Pancreas (tissue), 10 donors: ENCODE measurements at regions not wholly inside any gene's neighbourhood (a gene's known extent, or its start where the extent isn't known, plus 50 kb on each side); places are given as distances from the start of the nearest gene placed in this dataset.

Experiments
- ATAC-seq, 4 donors: fragments of 200-7000 bp; cut with Tn5 transposase; one replicate each; pipeline versions ENCODE4 v1.8.0 to v1.9.1; 2020; ENCODE audit warnings: mild to moderate bottlenecking in 4 of 4, moderate library complexity in 4 of 4
- DNase-seq, 6 donors: peaks; one replicate each; pipeline ENCODE4 v3.0.0-alpha.2; 2020
- FAIRE-seq: peaks from 2 replicates; lab custom pipeline; 2012; peaks lifted over from hg19 to GRCh38; lab: Jason Lieb, UNC
- H3K27ac ChIP-seq, 4 donors: fragments of 200-600 bp; sonication (generic); 1 replicate in 3 of 4; 2 replicates in 1 of 4; pipeline versions ENCODE4 v1.5.0 to v1.8.0; 2020
- H3K27me3 ChIP-seq, 4 donors: fragments of 200-600 bp; one replicate each; pipeline ENCODE4 v1.8.0; 2021
- H3K36me3 ChIP-seq, 3 donors: fragments of 200-600 bp; sonication (generic) in 1 of 3; one replicate each; pipeline versions ENCODE4 v1.5.0 to v1.8.0; 2020 to 2021
- H3K4me1 ChIP-seq, 3 donors: fragments of 200-600 bp; one replicate each; pipeline ENCODE4 v1.8.0; 2021
- H3K4me3 ChIP-seq, 4 donors: fragments of 200-600 bp; sonication (generic) in 2 of 4; one replicate each; pipeline versions ENCODE4 v1.5.0 to v1.8.0; 2020 to 2021
- H3K9me3 ChIP-seq, 4 donors: fragments of 200-600 bp; one replicate each; pipeline ENCODE4 v1.8.0; 2021
- WGBS, 2 donors: extraction: QIAGEN DNeasy Blood & Tissue Kit; methylation state at CpG; one replicate each; pipeline ENCODE4 v1.1.7; 2013; 5-methylcytosine and 5-hydroxymethylcytosine counted together
- intact Hi-C, 3 donors: fragments of 100-400 bp; cut with DNase I; formaldehyde crosslinking; loops; one replicate each; pipeline versions ENCODE4 v1.11.1 to v1.14.2; 2022
- TF ChIP-seq, protein P1 (sequence below), 4 donors: fragments of 200-600 bp; sonication (generic) in 3 of 4; IDR thresholded peaks; one replicate each; pipeline versions ENCODE4 v1.5.0 to v1.8.0; 2021; ENCODE audit warnings: antibody characterized with exemption in 4 of 4
- donor health status: healthy with polysubstance abuse.
- donor health status: DM: no; HTN: no; CAD: no; lungs with moderate emphysema.
- donor health status: DM: no; HTN: no; CAD: no.
- donor health status: control.
- donor health status: control.
- donor health status: Bipolar disorder and iron deficiency.
- donor health status: DM: yes; HTN: yes; CAD: no.
- donor health status: DM: no; HTN: no; CAD: no.
- donor health status: DM: no; HTN: no; CAD: no.
- donor health status: DM: yes; HTN: yes; CAD: no.

DNA sequence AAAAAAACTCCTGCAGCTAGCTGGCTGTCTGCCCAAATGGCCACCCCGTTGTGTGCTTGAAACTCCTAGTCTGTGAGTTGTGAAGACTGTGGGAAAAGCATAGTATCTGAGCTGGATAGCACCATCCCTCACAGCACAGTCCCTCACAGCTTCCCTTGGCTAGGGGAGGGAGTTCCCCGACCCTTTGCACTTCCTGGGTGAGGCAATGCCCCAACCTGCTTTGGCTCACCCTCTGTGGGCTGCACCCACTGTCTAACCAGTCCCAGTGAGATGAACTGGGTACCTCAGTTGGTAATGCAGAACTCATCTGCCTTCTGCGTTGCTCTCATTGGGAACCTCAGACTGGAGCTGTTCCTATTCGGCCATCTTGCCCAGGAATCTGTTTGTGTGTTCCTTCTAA lies 260.6 kb upstream of the STXBP5 start:
- WGBS, 2 donors: 92 to 93% methylated on average over 4 of the region's 4 CpGs
- no peak overlapping the region for H3K4me3 ChIP-seq
- H3K27me3 ChIP-seq: no peaks in the 10 kb centered on the region
- no peaks in the 10 kb centered on the region for H3K4me1 ChIP-seq
- TF ChIP-seq, protein P1, sequence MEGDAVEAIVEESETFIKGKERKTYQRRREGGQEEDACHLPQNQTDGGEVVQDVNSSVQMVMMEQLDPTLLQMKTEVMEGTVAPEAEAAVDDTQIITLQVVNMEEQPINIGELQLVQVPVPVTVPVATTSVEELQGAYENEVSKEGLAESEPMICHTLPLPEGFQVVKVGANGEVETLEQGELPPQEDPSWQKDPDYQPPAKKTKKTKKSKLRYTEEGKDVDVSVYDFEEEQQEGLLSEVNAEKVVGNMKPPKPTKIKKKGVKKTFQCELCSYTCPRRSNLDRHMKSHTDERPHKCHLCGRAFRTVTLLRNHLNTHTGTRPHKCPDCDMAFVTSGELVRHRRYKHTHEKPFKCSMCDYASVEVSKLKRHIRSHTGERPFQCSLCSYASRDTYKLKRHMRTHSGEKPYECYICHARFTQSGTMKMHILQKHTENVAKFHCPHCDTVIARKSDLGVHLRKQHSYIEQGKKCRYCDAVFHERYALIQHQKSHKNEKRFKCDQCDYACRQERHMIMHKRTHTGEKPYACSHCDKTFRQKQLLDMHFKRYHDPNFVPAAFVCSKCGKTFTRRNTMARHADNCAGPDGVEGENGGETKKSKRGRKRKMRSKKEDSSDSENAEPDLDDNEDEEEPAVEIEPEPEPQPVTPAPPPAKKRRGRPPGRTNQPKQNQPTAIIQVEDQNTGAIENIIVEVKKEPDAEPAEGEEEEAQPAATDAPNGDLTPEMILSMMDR (IDR thresholded peaks at IDR 0.05): no peak
- H3K27ac ChIP-seq: no peak overlapping the region
- no peaks in the 10 kb centered on the region for H3K9me3 ChIP-seq
- no peak for FAIRE-seq
- DNase-seq: no peak
- no peak for ATAC-seq
- intact Hi-C loops: no loop called here
- H3K36me3 ChIP-seq: no peaks in the 10 kb centered on the region

DNA sequence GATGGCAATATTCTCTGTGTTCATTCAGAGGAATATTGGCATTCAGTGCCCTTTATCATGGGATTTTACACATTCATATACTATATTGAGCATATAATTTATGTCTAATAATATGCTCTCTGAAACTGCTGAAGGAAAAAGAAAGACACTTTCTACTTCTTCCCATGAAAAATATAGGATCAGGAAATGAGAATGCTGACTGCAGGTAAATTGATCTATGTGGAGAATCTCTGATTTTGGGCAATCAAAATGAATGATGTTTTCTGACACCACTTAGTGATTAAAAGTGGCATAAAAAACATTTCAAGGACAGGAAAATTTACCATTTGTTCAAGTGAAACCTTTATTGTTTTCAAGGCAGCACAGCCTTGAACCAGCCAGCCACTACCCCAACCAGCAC lies 260.1 kb upstream of the STXBP5 start:
- Histone ChIP-seq H3K27me3 (no peaks in the 10 kb centered on the region), H3K36me3 (no peaks in the 10 kb centered on the region), H3K9me3 (no peaks in the 10 kb centered on the region), H3K4me3 (no peak overlapping the region), H3K27ac (no peak overlapping the region), H3K4me1 (no peaks in the 10 kb centered on the region)
- DNase-seq: no peak
- no peak for ATAC-seq
- no peak for FAIRE-seq
- intact Hi-C loops: no loop called here
- TF ChIP-seq, protein P1 (IDR thresholded peaks at IDR 0.05): no peak

DNA sequence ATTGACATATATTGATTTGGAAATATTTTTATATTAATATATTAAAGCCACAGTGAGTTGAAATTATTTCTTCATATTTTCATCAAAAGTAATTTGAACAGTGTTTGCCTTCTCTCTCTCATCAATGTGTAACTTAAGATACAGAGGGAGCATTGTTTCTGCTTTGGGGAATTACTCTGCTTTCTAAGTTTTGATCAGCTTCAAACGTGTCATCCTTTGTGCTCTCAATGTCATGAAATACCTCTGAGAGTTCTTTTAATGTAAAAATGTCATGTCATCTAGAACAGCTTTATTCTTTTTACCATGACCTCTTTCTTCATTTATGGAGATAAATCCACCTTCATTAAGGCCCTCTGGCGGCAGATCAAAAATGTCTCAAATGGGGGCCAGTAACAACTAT lies 259.4 kb upstream of the STXBP5 start:
- WGBS, 2 donors: 70 to 72% methylated on average over 2 of the region's 2 CpGs
- intact Hi-C loops: no loop called here
- TF ChIP-seq, protein P1 (IDR thresholded peaks at IDR 0.05): no peak
- DNase-seq (no peak), ATAC-seq (no peak), FAIRE-seq (no peak)
- Histone ChIP-seq H3K9me3 (no peaks in the 10 kb centered on the region), H3K27ac (no peak overlapping the region), H3K36me3 (no peaks in the 10 kb centered on the region), H3K4me3 (no peak overlapping the region), H3K27me3 (no peaks in the 10 kb centered on the region), H3K4me1 (no peaks in the 10 kb centered on the region)

DNA sequence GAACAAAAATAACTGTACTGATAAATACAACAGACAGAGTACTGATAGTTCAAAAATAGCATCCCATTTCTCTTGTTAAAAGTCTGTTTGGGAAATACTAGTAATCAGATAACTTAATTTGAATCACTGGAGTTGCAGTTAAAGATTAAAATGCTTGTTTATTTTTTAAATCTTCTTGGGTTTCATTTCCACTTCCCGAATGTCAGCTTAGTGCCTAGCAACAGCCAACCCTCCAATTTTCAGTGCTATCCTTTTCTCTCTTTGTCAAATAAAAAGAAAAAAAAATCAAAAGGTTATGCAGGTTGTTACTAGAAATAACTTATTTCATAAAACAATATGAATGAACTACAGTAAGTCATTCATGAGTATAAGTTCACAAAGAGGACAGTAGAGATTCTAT lies 257.7 kb upstream of the STXBP5 start:
- H3K27ac ChIP-seq: no peak overlapping the region
- TF ChIP-seq, protein P1 (IDR thresholded peaks at IDR 0.05): no peak
- DNase-seq (no peak), FAIRE-seq (no peak), ATAC-seq (no peak)
- no peaks in the 10 kb centered on the region for H3K4me1 ChIP-seq
- no peak overlapping the region for H3K4me3 ChIP-seq
- intact Hi-C loops: no loop called here
- no peaks in the 10 kb centered on the region for H3K36me3 ChIP-seq
- H3K9me3 ChIP-seq: no peaks in the 10 kb centered on the region
- WGBS, 2 donors: 59 to 76% methylated on average over 1 of the region's 1 CpG
- H3K27me3 ChIP-seq: no peaks in the 10 kb centered on the region

DNA sequence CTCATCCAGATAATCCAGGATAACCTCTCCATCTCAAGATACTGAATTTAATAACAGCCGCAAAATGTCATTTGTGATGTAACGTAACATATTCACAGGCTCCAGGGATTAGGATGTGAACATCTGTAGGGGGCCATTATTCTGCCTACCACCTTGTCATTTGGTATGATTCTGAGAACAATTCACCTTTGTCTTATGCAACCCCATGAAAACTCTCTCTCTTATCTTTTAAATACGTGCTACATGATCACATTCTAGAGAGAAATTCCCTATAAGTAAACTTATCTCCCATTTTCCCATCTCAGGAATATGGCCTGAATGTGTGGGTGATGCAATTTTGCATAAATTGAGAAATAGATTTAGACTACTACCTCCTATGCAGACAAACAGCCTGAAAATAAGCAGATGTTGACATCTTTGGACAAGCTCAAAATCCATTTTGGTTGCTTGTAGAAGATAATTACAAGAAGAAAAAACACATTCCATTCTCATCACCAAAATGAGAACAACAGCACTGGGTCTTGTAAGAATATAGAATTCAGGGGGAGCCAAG lies 255.4 kb upstream of the STXBP5 start:
- ATAC-seq (no peak), DNase-seq (no peak), FAIRE-seq (no peak)
- Histone ChIP-seq H3K27me3 (no peaks in the 10 kb centered on the region), H3K9me3 (no peaks in the 10 kb centered on the region), H3K4me1 (no peaks in the 10 kb centered on the region), H3K4me3 (no peak overlapping the region), H3K36me3 (no peaks in the 10 kb centered on the region), H3K27ac (no peak overlapping the region)
- intact Hi-C loops: no loop called here
- TF ChIP-seq, protein P1 (IDR thresholded peaks at IDR 0.05): no peak
- WGBS, 2 donors: 91 to 92% methylated on average over 3 of the region's 3 CpGs
